ENCODE measurements at regions not wholly inside any gene's neighbourhood (a gene's known extent, or its start where the extent isn't known, plus 50 kb on each side); places are given as distances from the start of the nearest gene placed in this dataset.

DNA sequence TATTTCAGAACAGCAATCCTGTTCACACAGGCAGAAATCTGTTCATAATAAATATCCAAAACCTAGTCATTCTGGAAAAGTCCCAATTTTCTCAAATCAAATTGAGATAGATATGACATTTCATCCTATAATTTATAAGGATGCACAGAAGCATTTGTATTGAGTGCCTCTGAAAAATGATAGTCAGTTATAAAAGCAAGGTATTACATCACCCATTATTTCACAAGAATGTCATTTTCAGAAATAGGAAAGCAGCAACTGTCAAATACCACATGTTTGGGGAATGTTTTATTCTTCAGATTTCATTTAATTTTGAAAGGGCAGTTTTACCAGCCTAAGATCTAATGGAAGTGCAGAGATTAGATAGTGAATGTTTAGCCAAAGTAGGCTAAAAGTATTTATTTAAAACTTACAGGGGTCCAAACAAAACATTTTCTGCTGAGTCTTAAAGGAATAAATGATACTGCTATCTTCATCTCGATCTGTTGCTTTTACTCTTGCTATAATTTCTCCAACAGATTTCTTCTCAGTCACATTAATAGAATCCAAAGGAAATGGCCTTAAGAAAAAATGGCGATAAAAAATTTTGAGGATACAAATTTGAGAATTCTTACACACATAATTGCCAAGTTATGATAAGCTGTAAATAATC is 185.8 kb downstream of the HGF start:
- TF ChIP-seq, protein P1, sequence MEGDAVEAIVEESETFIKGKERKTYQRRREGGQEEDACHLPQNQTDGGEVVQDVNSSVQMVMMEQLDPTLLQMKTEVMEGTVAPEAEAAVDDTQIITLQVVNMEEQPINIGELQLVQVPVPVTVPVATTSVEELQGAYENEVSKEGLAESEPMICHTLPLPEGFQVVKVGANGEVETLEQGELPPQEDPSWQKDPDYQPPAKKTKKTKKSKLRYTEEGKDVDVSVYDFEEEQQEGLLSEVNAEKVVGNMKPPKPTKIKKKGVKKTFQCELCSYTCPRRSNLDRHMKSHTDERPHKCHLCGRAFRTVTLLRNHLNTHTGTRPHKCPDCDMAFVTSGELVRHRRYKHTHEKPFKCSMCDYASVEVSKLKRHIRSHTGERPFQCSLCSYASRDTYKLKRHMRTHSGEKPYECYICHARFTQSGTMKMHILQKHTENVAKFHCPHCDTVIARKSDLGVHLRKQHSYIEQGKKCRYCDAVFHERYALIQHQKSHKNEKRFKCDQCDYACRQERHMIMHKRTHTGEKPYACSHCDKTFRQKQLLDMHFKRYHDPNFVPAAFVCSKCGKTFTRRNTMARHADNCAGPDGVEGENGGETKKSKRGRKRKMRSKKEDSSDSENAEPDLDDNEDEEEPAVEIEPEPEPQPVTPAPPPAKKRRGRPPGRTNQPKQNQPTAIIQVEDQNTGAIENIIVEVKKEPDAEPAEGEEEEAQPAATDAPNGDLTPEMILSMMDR (IDR thresholded peaks at IDR 0.05; ENCODE audit: insufficient read depth, low read length, missing control alignments), result no peak
- POLR2A ChIA-PET, result no interaction called here
- CTCF ChIA-PET, result no interaction called here
- no peak for DNase-seq (ENCODE audit: low read depth, low spot score)
- no peak overlapping the region for H3K4me3 ChIP-seq (ENCODE audit: low read depth, low read length)

DNA sequence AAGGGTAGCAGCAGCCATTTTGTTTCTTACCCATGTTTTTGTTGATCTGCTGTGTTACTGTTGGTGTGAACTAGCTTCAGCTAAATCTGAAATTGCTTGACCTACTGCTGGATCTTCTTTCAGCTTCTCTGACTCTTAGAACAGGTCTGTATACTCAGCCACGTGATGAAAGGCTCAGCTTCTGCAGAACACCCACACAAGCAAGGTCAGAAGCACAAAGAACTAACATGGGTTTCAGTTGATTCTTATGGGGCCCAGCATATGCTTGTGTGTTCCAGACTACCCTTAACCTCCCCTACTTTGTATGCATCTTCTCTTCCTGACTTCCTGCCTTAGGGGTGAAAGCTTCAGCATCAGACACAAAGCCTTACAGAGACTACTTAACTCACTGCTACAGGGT is 186.8 kb downstream of the HGF start:
- CTCF ChIA-PET, result no interaction called here
- no peak overlapping the region for H3K4me3 ChIP-seq (ENCODE audit: low read depth, low read length)
- TF ChIP-seq, protein P1 (IDR thresholded peaks at IDR 0.05; ENCODE audit: insufficient read depth, low read length, missing control alignments), result no peak
- POLR2A ChIA-PET, result no interaction called here
- DNase-seq (ENCODE audit: low read depth, low spot score), result no peak

DNA sequence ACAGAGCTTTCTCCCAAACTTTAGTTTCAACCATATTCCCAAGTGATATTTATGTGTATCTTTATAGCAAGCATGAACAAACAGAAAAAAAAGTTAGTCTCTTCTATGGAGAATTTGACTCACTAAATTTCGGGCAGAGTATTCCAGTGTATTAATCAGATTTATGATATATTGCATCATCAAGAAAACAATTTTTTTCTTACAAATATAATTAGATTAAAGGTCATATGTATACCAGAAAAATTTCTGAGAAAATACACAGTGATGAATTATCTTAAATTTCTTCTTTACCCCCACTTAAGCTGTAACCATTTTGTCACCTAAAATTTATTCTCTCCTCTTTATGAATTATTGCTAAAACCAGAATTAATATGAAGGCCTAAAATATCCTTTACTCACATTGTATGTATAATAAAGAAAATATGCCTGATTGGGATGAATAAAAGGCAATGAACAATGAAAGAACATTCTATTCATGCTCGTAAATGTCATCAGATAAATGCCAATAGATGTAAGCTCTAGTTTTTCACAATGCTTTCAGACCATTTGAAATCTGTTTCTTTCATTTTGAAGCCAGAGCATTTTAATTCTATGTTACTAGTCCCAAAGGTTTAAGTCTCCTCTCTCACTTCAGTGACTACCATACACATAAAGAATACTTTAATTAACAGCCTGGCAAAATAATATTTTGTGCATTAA is 192.1 kb downstream of the HGF start:
- POLR2A ChIA-PET, result no interaction called here
- DNase-seq (ENCODE audit: low read depth, low spot score), result no peak
- CTCF ChIA-PET, result no interaction called here
- no peak overlapping the region for H3K4me3 ChIP-seq (ENCODE audit: low read depth, low read length)
- TF ChIP-seq, protein P1 (IDR thresholded peaks at IDR 0.05; ENCODE audit: insufficient read depth, low read length, missing control alignments), result no peak

DNA sequence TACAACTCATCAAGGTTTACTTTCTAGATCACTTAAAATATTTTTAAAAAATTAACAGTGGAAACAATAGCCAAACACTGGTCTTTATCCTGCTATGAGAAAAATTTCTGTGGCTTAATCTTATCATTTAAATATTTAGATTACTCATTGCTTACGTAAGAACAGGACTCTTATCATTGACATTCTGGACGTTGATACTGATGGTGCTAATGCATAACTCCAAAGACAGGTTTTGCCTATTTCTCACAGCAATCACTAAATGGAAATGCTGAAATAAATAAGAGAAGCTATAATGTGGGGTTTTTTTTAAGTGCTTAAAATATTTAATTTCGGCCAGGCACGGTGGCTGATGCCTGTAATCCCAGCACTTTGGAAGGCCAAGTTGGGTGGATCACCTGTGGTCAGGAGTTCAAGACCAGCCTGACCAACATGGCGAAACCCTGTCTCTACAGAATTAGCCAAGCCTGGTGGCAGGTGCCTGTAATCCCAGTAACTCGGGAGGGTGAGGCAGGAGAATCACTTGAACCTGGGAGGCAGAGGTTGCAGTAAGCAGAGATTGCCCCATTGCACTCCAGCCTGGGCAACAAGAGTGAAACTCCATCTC is 195.0 kb downstream of the HGF start:
- H3K4me3 ChIP-seq (ENCODE audit: low read depth, low read length), result no peak overlapping the region
- no peak for DNase-seq (ENCODE audit: low read depth, low spot score)
- TF ChIP-seq, protein P1 (IDR thresholded peaks at IDR 0.05; ENCODE audit: insufficient read depth, low read length, missing control alignments), result no peak
- CTCF ChIA-PET, result no interaction called here
- POLR2A ChIA-PET, result no interaction called here

GRCh38 chr7:81573932-81574331 is 195.9 kb downstream of the HGF start:
- no peak for DNase-seq (ENCODE audit: low read depth, low spot score)
- ChIA-PET POLR2A (no interaction called here), CTCF (no interaction called here)
- H3K4me3 ChIP-seq (ENCODE audit: low read depth, low read length), result no peak overlapping the region
- TF ChIP-seq, protein P1 (IDR thresholded peaks at IDR 0.05; ENCODE audit: insufficient read depth, low read length, missing control alignments), result no peak

DNA sequence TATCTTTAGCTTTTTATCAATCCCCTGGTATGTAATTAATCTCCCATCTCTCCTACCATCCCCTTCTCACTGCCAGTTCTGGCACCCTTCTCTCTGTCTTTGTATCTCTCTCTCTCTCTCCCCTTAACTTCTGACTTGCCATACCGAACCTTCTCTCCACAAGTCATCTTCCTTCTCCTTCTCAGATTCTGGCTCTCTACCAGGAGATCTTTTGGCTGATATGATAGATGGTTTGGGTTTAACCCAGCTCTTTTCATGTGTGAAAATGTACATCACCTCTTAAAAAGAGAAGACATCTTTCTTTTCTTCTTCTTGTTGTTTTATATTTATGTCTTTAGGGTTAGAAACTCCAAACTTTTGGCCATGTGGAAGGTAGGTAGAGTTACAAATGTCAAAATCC is 196.7 kb downstream of the HGF start:
- CTCF ChIA-PET, result no interaction called here
- H3K4me3 ChIP-seq (ENCODE audit: low read depth, low read length), result no peak overlapping the region
- TF ChIP-seq, protein P1 (IDR thresholded peaks at IDR 0.05; ENCODE audit: insufficient read depth, low read length, missing control alignments), result no peak
- DNase-seq (ENCODE audit: low read depth, low spot score), result no peak
- POLR2A ChIA-PET, result interaction anchor here (0.7 kb wide), 1 partner anchor 45 kb away, joined by 3 read pairs; no protein-coding TSS in a partner anchor

Measured in AG04449 (cell line).